ENCODE measurements at regions not wholly inside any gene's neighbourhood (a gene's known extent, or its start where the extent isn't known, plus 50 kb on each side); places are given as distances from the start of the nearest gene placed in this dataset.

GRCh38 chr4:133474501-133474900 is 325.4 kb downstream of the PCDH10 start:
- ATAC-seq (no peak), DNase-seq (no peak)
- in situ Hi-C loops (cut with MboI; ENCODE audit: low sequenced_read_pairs in 4 of 4), result no loop called here
- TF ChIP-seq CTCF (IDR thresholded peaks at IDR 0.05 in 4 of 5, conservative IDR thresholded peaks at IDR 0.05 in 1 of 5) (no peak), POLR2A (IDR thresholded peaks at IDR 0.05) (no peak)
- H3K4me3 ChIP-seq, result no peak overlapping the region
- H3K4me1 ChIP-seq, result no peaks in the 10 kb centered on the region
- H3K9me3 ChIP-seq, result no peaks in the 10 kb centered on the region
- no peaks in the 10 kb centered on the region for H3K36me3 ChIP-seq
- H3K27me3 ChIP-seq, result no peaks in the 10 kb centered on the region
- intact Hi-C loops (cut with DNase I; ENCODE audit: low total_unique reads), result no loop called here
- no peak overlapping the region for H3K27ac ChIP-seq

GRCh38 chr4:133472244-133472643 is 323.1 kb downstream of the PCDH10 start:
- Histone ChIP-seq H3K9me3 (no peaks in the 10 kb centered on the region), H3K4me1 (no peaks in the 10 kb centered on the region), H3K36me3 (no peaks in the 10 kb centered on the region), H3K27ac (no peak overlapping the region), H3K4me3 (no peak overlapping the region), H3K27me3 (no peaks in the 10 kb centered on the region)
- in situ Hi-C loops (cut with MboI; ENCODE audit: low sequenced_read_pairs in 4 of 4), result no loop called here
- TF ChIP-seq CTCF (IDR thresholded peaks at IDR 0.05 in 4 of 5, conservative IDR thresholded peaks at IDR 0.05 in 1 of 5), result no peak
- intact Hi-C loops (cut with DNase I; ENCODE audit: low total_unique reads), result no loop called here
- DNase-seq (no peak), ATAC-seq (no peak)

- Histone ChIP-seq H3K27me3 (no peaks in the 10 kb centered on the region), H3K27ac (no peak overlapping the region), H3K36me3 (no peaks in the 10 kb centered on the region), H3K9me3 (no peaks in the 10 kb centered on the region), H3K4me3 (no peak overlapping the region), H3K4me1 (no peaks in the 10 kb centered on the region)
- ATAC-seq, result no peak
- in situ Hi-C loops (cut with MboI; ENCODE audit: low sequenced_read_pairs in 4 of 4) (no loop called here), intact Hi-C loops (cut with DNase I; ENCODE audit: low total_unique reads) (no loop called here)
- no peak for TF ChIP-seq CTCF (IDR thresholded peaks at IDR 0.05 in 4 of 5, conservative IDR thresholded peaks at IDR 0.05 in 1 of 5)
- TF ChIP-seq POLR2A (IDR thresholded peaks at IDR 0.05), result no peak
- no peak for DNase-seq
These were observed 318.3 kb downstream of the PCDH10 start for GRCh38 chr4:133467290-133467947.

- Histone ChIP-seq H3K27me3 (no peaks in the 10 kb centered on the region), H3K36me3 (no peaks in the 10 kb centered on the region), H3K4me3 (no peak overlapping the region), H3K4me1 (no peaks in the 10 kb centered on the region), H3K9me3 (no peaks in the 10 kb centered on the region), H3K27ac (no peak overlapping the region)
- TF ChIP-seq POLR2A (IDR thresholded peaks at IDR 0.05) (no peak), CTCF (IDR thresholded peaks at IDR 0.05 in 4 of 5, conservative IDR thresholded peaks at IDR 0.05 in 1 of 5) (no peak)
- DNase-seq (no peak), ATAC-seq (no peak)
- in situ Hi-C loops (cut with MboI; ENCODE audit: low sequenced_read_pairs in 4 of 4) (no loop called here), intact Hi-C loops (cut with DNase I; ENCODE audit: low total_unique reads) (no loop called here)
These were observed 315.9 kb downstream of the PCDH10 start for GRCh38 chr4:133465022-133465421.

DNA sequence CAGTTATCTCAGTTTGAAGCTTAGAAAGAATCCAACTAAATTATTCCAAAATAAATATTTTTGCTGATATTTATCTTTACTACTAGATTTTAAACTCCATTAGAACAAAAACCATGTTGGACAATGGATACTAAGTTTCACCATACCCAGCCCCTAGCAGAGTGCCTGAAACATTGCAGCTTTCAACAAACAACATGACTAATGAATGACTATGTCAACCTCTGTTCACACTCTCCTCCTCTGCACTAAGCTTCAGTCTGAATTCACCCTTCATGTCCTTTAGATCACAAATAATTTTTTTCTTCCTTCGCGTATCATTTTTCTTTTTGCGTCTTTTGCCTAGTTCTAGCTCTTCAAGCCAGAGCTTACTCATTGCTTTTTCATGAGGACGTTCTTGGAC is 315.2 kb downstream of the PCDH10 start:
- H3K27ac ChIP-seq, result no peak overlapping the region
- TF ChIP-seq CTCF (IDR thresholded peaks at IDR 0.05 in 4 of 5, conservative IDR thresholded peaks at IDR 0.05 in 1 of 5) (no peak), POLR2A (IDR thresholded peaks at IDR 0.05) (no peak)
- H3K4me3 ChIP-seq, result no peak overlapping the region
- H3K9me3 ChIP-seq, result no peaks in the 10 kb centered on the region
- no peaks in the 10 kb centered on the region for H3K36me3 ChIP-seq
- in situ Hi-C loops (cut with MboI; ENCODE audit: low sequenced_read_pairs in 4 of 4) (no loop called here), intact Hi-C loops (cut with DNase I; ENCODE audit: low total_unique reads) (no loop called here)
- no peak for DNase-seq
- no peaks in the 10 kb centered on the region for H3K4me1 ChIP-seq
- H3K27me3 ChIP-seq, result no peaks in the 10 kb centered on the region
- ATAC-seq, result no peak
